ENCODE measurements at regions not wholly inside any gene's neighbourhood (a gene's known extent, or its start where the extent isn't known, plus 50 kb on each side); places are given as distances from the start of the nearest gene placed in this dataset.

DNA sequence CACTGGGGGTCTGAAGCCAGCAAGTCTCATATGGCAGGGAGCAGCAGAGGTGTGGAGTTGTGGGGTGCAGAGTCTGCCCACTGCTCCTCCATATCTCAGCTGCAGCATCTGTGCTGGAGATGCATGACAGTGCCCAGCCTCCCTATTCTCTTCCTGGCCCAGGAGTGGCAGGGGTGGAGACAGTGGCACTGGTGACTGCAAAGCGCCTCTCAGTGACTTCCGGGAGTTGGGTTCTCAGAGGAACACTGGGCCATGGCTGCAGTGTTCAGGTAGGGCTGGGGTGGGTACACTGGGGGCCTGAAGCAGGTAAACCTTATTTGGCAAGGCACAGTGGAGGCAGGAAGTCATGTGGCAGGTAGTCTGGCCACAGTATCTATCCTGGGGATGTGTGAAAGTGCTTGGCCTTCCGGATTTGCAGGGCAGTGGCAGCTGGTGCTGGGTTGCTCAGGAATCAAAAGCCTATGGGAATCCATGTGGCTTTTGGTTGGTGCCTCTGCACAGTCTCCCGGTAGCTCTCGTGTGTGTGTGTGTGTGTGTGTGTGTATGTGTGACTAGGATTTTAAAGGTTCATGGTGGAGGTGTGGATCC lies 60.3 kb upstream of the THUMPD2 start:
- intact Hi-C loops (cut with DNase I; ENCODE audit: low total_unique reads) = no loop called here
- Histone ChIP-seq H3K4me3 (no peak overlapping the region), H3K27ac (no peak overlapping the region), H3K27me3 (no peaks in the 10 kb centered on the region), H3K9me3 (peaks cover 0 to 9% (median 4%) of the 10 kb centered on the region in 4 donors), H3K4me1 (no peaks in the 10 kb centered on the region), H3K36me3 (no peaks in the 10 kb centered on the region)
- WGBS, 5 donors = 63 to 88% (median 85%) methylated on average over 3 to 5 of the region's 5 CpGs
- TF ChIP-seq EP300 (IDR thresholded peaks at IDR 0.05) = no peak
- TF ChIP-seq POLR2AphosphoS5 (IDR thresholded peaks at IDR 0.05) = no peak
- no peak for TF ChIP-seq POLR2A (IDR thresholded peaks at IDR 0.05)
- no peak for TF ChIP-seq CTCF (IDR thresholded peaks at IDR 0.05)
- no peak for DNase-seq

GRCh38 chr2:39838589-39838988 lies 59.5 kb upstream of the THUMPD2 start:
- TF ChIP-seq EP300 (IDR thresholded peaks at IDR 0.05) = no peak
- no peak for TF ChIP-seq CTCF (IDR thresholded peaks at IDR 0.05)
- no peak for TF ChIP-seq POLR2AphosphoS5 (IDR thresholded peaks at IDR 0.05)
- no peak for TF ChIP-seq POLR2A (IDR thresholded peaks at IDR 0.05)
- no peaks in the 10 kb centered on the region for H3K27me3 ChIP-seq
- no peak for DNase-seq
- no peak overlapping the region for H3K4me3 ChIP-seq
- H3K36me3 ChIP-seq = no peaks in the 10 kb centered on the region
- H3K27ac ChIP-seq = no peak overlapping the region
- peaks cover 0 to 7% (median 3%) of the 10 kb centered on the region in 4 donors for H3K9me3 ChIP-seq
- 94 to 100% (median 95%) methylated on average over 2 to 3 of the region's 3 CpGs for WGBS, 5 donors
- intact Hi-C loops (cut with DNase I; ENCODE audit: low total_unique reads) = no loop called here
- no peaks in the 10 kb centered on the region for H3K4me1 ChIP-seq

DNA sequence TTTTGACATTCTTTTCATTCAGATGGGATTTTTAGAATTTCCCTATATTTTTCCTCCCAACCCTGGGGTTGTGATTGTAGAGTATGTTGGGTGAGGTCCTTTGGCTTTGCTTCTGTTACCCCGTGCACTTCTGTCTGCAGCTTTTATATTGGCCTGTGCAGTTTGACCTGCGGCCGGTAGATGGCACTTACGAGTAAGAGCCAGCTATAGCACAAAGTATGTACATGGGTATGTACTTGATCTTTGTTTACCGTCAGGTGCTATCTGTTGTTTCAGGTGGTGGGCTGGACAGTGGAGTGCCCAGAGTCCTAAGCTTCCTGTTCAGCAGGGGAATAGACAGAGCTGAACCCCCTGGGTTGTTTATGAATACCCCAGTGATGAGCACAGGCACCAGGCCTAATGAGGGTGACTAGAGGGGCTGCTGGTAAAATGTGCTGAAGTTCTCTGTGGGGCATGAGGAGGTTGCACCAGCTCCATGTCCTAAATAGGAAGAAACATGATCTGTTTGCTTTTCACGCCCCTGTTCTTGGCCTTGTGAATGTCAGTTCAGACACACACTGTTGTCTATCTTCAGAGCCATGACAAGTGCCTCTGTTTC lies 58.9 kb upstream of the THUMPD2 start:
- TF ChIP-seq EP300 (IDR thresholded peaks at IDR 0.05) (no peak), CTCF (IDR thresholded peaks at IDR 0.05) (peak in 5 of 7 experiments; percentile 38 to 69 (median 63)), POLR2A (IDR thresholded peaks at IDR 0.05) (no peak), POLR2AphosphoS5 (IDR thresholded peaks at IDR 0.05) (no peak)
- no peaks in the 10 kb centered on the region for H3K27me3 ChIP-seq
- WGBS, 5 donors = 31 to 35% (median 34%) methylated on average over 6 of the region's 6 CpGs

GRCh38 chr2:39836638-39837037 lies 57.6 kb upstream of the THUMPD2 start:
- intact Hi-C loops (cut with DNase I; ENCODE audit: low total_unique reads) = no loop called here
- Histone ChIP-seq H3K9me3 (peaks cover 0 to 7% (median 3%) of the 10 kb centered on the region in 4 donors), H3K27ac (no peak overlapping the region), H3K4me3 (no peak overlapping the region), H3K27me3 (no peaks in the 10 kb centered on the region), H3K36me3 (no peaks in the 10 kb centered on the region), H3K4me1 (no peaks in the 10 kb centered on the region)
- WGBS, 5 donors = 84 to 89% (median 87%) methylated on average over 3 of the region's 3 CpGs
- TF ChIP-seq POLR2A (IDR thresholded peaks at IDR 0.05) (no peak), POLR2AphosphoS5 (IDR thresholded peaks at IDR 0.05) (no peak), CTCF (IDR thresholded peaks at IDR 0.05) (no peak), EP300 (IDR thresholded peaks at IDR 0.05) (no peak)
- DNase-seq = no peak

More for the DNA sequence above, 58.9 kb upstream of the THUMPD2 start:
- peak; percentile 42 to 54 for DNase-seq
- no peaks in the 10 kb centered on the region for H3K4me1 ChIP-seq
- H3K27ac ChIP-seq = no peak overlapping the region
- no peak overlapping the region for H3K4me3 ChIP-seq
- intact Hi-C loops (cut with DNase I; ENCODE audit: low total_unique reads) = no loop called here
- no peaks in the 10 kb centered on the region for H3K36me3 ChIP-seq
- H3K9me3 ChIP-seq = peaks cover 0 to 7% (median 3%) of the 10 kb centered on the region in 4 donors

Measured in stomach (tissue), 8 donors.